ENCODE measurements at regions not wholly inside any gene's neighbourhood (a gene's known extent, or its start where the extent isn't known, plus 50 kb on each side); places are given as distances from the start of the nearest gene placed in this dataset.

GRCh38 chr18:75958683-75959082 lies 531.2 kb upstream of the SMIM21 start:
- TF ChIP-seq POLR2AphosphoS5 (IDR thresholded peaks at IDR 0.05) (no peak), CTCF (IDR thresholded peaks at IDR 0.05) (no peak), EP300 (IDR thresholded peaks at IDR 0.05) (no peak), POLR2A (IDR thresholded peaks at IDR 0.05) (no peak)
- no peaks in the 10 kb centered on the region for H3K27me3 ChIP-seq
- H3K4me3 ChIP-seq, result no peak overlapping the region
- H3K4me1 ChIP-seq, result no peaks in the 10 kb centered on the region
- WGBS, result 93% methylated on average over 1 of the region's 1 CpG
- H3K9me3 ChIP-seq, result no peaks in the 10 kb centered on the region
- no peak overlapping the region for H3K27ac ChIP-seq
- no peak for DNase-seq (ENCODE audit: low spot score in 2 of 2)
- H3K36me3 ChIP-seq, result no peaks in the 10 kb centered on the region

GRCh38 chr18:75945265-75945933 lies 517.9 kb upstream of the SMIM21 start:
- WGBS, result 77% methylated on average over 5 of the region's 5 CpGs
- TF ChIP-seq CTCF (IDR thresholded peaks at IDR 0.05) (no peak), EP300 (IDR thresholded peaks at IDR 0.05) (no peak), POLR2A (IDR thresholded peaks at IDR 0.05) (no peak), POLR2AphosphoS5 (IDR thresholded peaks at IDR 0.05) (no peak)
- no peak for DNase-seq (ENCODE audit: low spot score in 2 of 2)

GRCh38 chr18:75937306-75937705 lies 509.8 kb upstream of the SMIM21 start:
- no peak overlapping the region for H3K4me3 ChIP-seq
- no peaks in the 10 kb centered on the region for H3K4me1 ChIP-seq
- no peaks in the 10 kb centered on the region for H3K27me3 ChIP-seq
- H3K36me3 ChIP-seq, result no peaks in the 10 kb centered on the region
- no peak overlapping the region for H3K27ac ChIP-seq
- no peak for DNase-seq (ENCODE audit: low spot score in 2 of 2)
- H3K9me3 ChIP-seq, result no peaks in the 10 kb centered on the region
- TF ChIP-seq POLR2AphosphoS5 (IDR thresholded peaks at IDR 0.05) (no peak), CTCF (IDR thresholded peaks at IDR 0.05) (no peak), POLR2A (IDR thresholded peaks at IDR 0.05) (no peak), EP300 (IDR thresholded peaks at IDR 0.05) (no peak)
- WGBS, result 58% methylated on average over 2 of the region's 2 CpGs

More at GRCh38 chr18:75945265-75945933, 517.9 kb upstream of the SMIM21 start:
- Histone ChIP-seq H3K4me1 (no peaks in the 10 kb centered on the region), H3K27me3 (no peaks in the 10 kb centered on the region), H3K36me3 (no peaks in the 10 kb centered on the region), H3K27ac (no peak overlapping the region), H3K4me3 (no peak overlapping the region), H3K9me3 (peaks cover 3% of the 10 kb centered on the region)

- no peak for TF ChIP-seq EP300 (IDR thresholded peaks at IDR 0.05)
- TF ChIP-seq POLR2AphosphoS5 (IDR thresholded peaks at IDR 0.05), result no peak
- TF ChIP-seq CTCF (IDR thresholded peaks at IDR 0.05), result no peak
- TF ChIP-seq POLR2A (IDR thresholded peaks at IDR 0.05), result no peak
- Histone ChIP-seq H3K4me3 (no peak overlapping the region), H3K4me1 (no peaks in the 10 kb centered on the region), H3K36me3 (no peaks in the 10 kb centered on the region), H3K9me3 (no peaks in the 10 kb centered on the region), H3K27ac (no peak overlapping the region), H3K27me3 (no peaks in the 10 kb centered on the region)
- WGBS, result 62% methylated on average over 1 of the region's 1 CpG
- no peak for DNase-seq (ENCODE audit: low spot score in 2 of 2)
Observed at GRCh38 chr18:75936862-75937261, 509.4 kb upstream of the SMIM21 start.

- no peaks in the 10 kb centered on the region for H3K9me3 ChIP-seq
Observed at GRCh38 chr18:75931079-75931478, 503.6 kb upstream of the SMIM21 start.

More at GRCh38 chr18:75931079-75931478, 503.6 kb upstream of the SMIM21 start:
- H3K27me3 ChIP-seq, result no peaks in the 10 kb centered on the region
- H3K4me1 ChIP-seq, result no peaks in the 10 kb centered on the region
- no peak for DNase-seq (ENCODE audit: low spot score in 2 of 2)
- 47% methylated on average over 2 of the region's 2 CpGs for WGBS
- H3K36me3 ChIP-seq, result no peaks in the 10 kb centered on the region
- no peak overlapping the region for H3K27ac ChIP-seq
- H3K4me3 ChIP-seq, result no peak overlapping the region
- TF ChIP-seq POLR2AphosphoS5 (IDR thresholded peaks at IDR 0.05) (no peak), POLR2A (IDR thresholded peaks at IDR 0.05) (no peak), CTCF (IDR thresholded peaks at IDR 0.05) (no peak), EP300 (IDR thresholded peaks at IDR 0.05) (no peak)

All from suprapubic skin (tissue), 4 donors.